GM21619 (cell line): ENCODE measurements at regions not wholly inside any gene's neighbourhood (a gene's known extent, or its start where the extent isn't known, plus 50 kb on each side); places are given as distances from the start of the nearest gene placed in this dataset.

Experiments
- ATAC-seq: cut with Tn5 transposase; IDR thresholded peaks from one replicate; pipeline ENCODE4 v1.9.1; 2021; ENCODE audit not compliant: unreplicated experiment

- ATAC-seq: no peak
Measured at GRCh38 chr7:38002689-38003088, 82.2 kb downstream of the EPDR1 start.

- ATAC-seq: no peak
Measured at GRCh38 chr7:38006559-38006958, 86.1 kb downstream of the EPDR1 start.

GRCh38 chr7:38007096-38007495 lies 86.7 kb downstream of the EPDR1 start:
- no peak for ATAC-seq

- ATAC-seq: no peak
Measured at GRCh38 chr7:38013246-38013645, 92.8 kb downstream of the EPDR1 start.

- ATAC-seq: no peak
Measured at GRCh38 chr7:38016567-38016966, 96.1 kb downstream of the EPDR1 start.

GRCh38 chr7:38017320-38017719 lies 96.9 kb downstream of the EPDR1 start:
- no peak for ATAC-seq

GRCh38 chr7:38020121-38020785 lies 99.8 kb downstream of the EPDR1 start:
- no peak for ATAC-seq

- ATAC-seq: no peak
Measured at GRCh38 chr7:38021892-38022291, 101.5 kb downstream of the EPDR1 start.

- no peak for ATAC-seq
Measured at GRCh38 chr7:38025815-38026214, 105.4 kb downstream of the EPDR1 start.

- ATAC-seq: no peak
Measured at GRCh38 chr7:38027884-38028455, 107.5 kb downstream of the EPDR1 start.

- ATAC-seq: no peak
Measured at GRCh38 chr7:38034062-38034908, 113.8 kb downstream of the EPDR1 start.

GRCh38 chr7:38040831-38041230 lies 120.4 kb downstream of the EPDR1 start:
- ATAC-seq: no peak

- no peak for ATAC-seq
Measured at GRCh38 chr7:38049679-38050078, 128.4 kb upstream of the STARD3NL start.

- no peak for ATAC-seq
Measured at GRCh38 chr7:38051311-38051710, 126.7 kb upstream of the STARD3NL start.

- no peak for ATAC-seq
Measured at GRCh38 chr7:38051786-38052185, 126.3 kb upstream of the STARD3NL start.

- ATAC-seq: no peak
Measured at GRCh38 chr7:38052786-38053185, 125.3 kb upstream of the STARD3NL start.

- ATAC-seq: no peak
Measured at GRCh38 chr7:38054199-38054598, 123.8 kb upstream of the STARD3NL start.

- no peak for ATAC-seq
Measured at GRCh38 chr7:38057829-38058228, 120.2 kb upstream of the STARD3NL start.

- no peak for ATAC-seq
Measured at GRCh38 chr7:38060116-38060515, 117.9 kb upstream of the STARD3NL start.

GRCh38 chr7:38060637-38061036 lies 117.4 kb upstream of the STARD3NL start:
- no peak for ATAC-seq

GRCh38 chr7:38066391-38066790 lies 111.7 kb upstream of the STARD3NL start:
- no peak for ATAC-seq

- ATAC-seq: no peak
Measured at GRCh38 chr7:38068461-38068860, 109.6 kb upstream of the STARD3NL start.
